ENCODE measurements at regions not wholly inside any gene's neighbourhood (a gene's known extent, or its start where the extent isn't known, plus 50 kb on each side); places are given as distances from the start of the nearest gene placed in this dataset.

DNA sequence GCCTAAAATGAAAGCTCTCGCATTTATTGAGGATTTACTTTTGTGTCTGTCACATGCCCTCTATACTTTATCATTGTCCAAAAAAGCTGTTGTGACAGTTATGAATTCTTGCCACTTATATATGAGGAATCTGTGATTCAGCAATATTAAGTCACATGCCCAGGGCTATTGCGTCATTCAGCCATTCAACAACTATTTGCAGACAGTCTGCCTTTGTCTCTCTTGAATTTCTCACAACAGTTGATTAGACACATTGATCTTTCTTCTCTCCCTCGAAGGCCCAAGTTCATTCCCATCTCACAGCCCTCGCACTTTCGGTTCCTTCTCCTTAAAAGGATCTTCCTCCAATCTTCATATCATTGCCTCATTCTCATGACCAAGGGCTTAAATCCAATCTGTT lies 342.6 kb downstream of the MZT1 start:
- Mint-ChIP-seq H3K27ac (no peak overlapping the region), H3K27me3 (no peaks in the 10 kb centered on the region), H3K36me3 (ENCODE audit: low read depth) (no peaks in the 10 kb centered on the region), H3K4me1 (no peaks in the 10 kb centered on the region), H3K9me3 (peaks cover 3% of the 10 kb centered on the region), H3K4me3 (no peak overlapping the region)
- ATAC-seq (ENCODE audit: low read depth) (no peak), DNase-seq (no peak)
- CTCF ChIA-PET = no interaction called here
- intact Hi-C loops (cut with micrococcal nuclease) = no loop called here
- POLR2A ChIA-PET = no interaction called here
- TF ChIP-seq, protein P1, sequence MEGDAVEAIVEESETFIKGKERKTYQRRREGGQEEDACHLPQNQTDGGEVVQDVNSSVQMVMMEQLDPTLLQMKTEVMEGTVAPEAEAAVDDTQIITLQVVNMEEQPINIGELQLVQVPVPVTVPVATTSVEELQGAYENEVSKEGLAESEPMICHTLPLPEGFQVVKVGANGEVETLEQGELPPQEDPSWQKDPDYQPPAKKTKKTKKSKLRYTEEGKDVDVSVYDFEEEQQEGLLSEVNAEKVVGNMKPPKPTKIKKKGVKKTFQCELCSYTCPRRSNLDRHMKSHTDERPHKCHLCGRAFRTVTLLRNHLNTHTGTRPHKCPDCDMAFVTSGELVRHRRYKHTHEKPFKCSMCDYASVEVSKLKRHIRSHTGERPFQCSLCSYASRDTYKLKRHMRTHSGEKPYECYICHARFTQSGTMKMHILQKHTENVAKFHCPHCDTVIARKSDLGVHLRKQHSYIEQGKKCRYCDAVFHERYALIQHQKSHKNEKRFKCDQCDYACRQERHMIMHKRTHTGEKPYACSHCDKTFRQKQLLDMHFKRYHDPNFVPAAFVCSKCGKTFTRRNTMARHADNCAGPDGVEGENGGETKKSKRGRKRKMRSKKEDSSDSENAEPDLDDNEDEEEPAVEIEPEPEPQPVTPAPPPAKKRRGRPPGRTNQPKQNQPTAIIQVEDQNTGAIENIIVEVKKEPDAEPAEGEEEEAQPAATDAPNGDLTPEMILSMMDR (IDR thresholded peaks at IDR 0.05) = no peak

DNA sequence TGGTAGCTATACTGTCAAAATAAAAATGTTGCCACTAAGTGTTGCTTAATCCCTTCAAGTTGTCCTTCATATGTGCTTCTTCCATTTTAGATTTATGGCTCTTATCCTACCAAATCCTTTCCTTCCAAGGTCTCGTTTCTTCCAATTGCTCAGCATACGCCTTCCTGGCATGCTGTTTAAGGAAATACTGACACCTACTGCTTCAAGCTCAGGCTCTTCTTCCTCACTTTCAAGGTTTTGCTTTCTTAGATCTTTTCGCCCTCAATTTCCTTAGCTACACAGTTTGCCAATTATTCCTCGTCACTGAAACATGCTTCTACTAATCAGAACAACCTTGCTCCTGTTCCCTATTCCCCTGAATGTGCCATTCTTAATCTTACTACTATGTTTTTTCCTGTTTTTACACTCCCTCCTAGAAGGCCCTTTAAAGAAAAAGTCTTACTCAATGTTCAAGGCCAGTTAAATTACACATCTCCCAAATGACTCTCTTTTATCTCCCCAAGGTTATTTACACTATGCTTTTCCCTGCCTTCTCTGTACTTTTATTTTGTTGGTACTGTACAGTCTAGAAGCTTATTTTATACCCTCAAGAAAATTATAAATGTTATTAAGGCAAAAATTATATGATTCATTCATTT lies 343.1 kb downstream of the MZT1 start:
- ChIA-PET CTCF (no interaction called here), POLR2A (no interaction called here)
- Mint-ChIP-seq H3K4me1 (no peaks in the 10 kb centered on the region), H3K9me3 (peaks cover 3% of the 10 kb centered on the region), H3K27ac (no peak overlapping the region), H3K27me3 (no peaks in the 10 kb centered on the region), H3K36me3 (ENCODE audit: low read depth) (no peaks in the 10 kb centered on the region), H3K4me3 (no peak overlapping the region)
- intact Hi-C loops (cut with micrococcal nuclease) = no loop called here
- TF ChIP-seq, protein P1 (IDR thresholded peaks at IDR 0.05) = no peak
- DNase-seq (no peak), ATAC-seq (ENCODE audit: low read depth) (no peak)

DNA sequence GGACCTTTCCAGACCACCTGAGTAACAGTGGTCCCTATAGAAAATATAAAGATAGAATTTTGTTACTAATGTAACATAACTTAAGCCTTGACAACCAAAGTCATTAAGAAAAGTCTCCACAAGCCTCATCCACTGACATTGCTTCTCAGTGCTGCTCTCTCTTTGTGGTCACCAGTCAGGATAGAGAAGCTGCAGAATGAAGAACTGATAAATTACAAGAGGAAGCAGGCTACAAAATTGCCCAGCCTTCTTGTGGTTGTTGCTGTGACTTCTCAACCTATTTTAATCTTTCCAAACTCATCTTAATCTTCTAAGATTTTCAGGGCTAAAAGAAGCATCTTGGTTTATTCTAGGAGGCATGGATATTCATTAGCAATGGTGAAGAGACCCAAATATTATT lies 343.8 kb downstream of the MZT1 start:
- Mint-ChIP-seq H3K9me3 (peaks cover 3% of the 10 kb centered on the region), H3K4me3 (no peak overlapping the region), H3K36me3 (ENCODE audit: low read depth) (no peaks in the 10 kb centered on the region), H3K4me1 (no peaks in the 10 kb centered on the region), H3K27me3 (no peaks in the 10 kb centered on the region), H3K27ac (no peak overlapping the region)
- ChIA-PET CTCF (no interaction called here), POLR2A (no interaction called here)
- ATAC-seq (ENCODE audit: low read depth) = no peak
- intact Hi-C loops (cut with micrococcal nuclease) = no loop called here
- DNase-seq = no peak
- TF ChIP-seq, protein P1 (IDR thresholded peaks at IDR 0.05) = no peak

DNA sequence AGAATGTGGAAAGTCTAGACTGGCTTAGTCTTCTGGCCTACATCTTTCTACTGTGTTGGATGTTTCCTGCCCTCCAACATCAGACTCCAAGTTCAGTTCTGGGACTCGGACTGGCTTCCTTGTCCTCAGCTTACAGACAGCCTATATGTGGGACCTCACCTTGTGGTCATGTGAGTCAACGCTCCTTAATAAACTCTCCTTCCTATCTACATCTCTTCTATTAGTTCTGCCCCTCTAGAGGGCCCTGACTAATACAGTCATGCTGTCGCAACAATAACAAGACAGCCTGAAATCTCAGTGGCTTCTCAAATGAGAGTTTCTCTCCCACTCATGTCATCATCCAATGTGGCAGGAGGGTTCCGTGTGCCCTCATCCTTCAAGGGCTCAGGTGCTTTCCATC lies 347.8 kb downstream of the MZT1 start:
- no peaks in the 10 kb centered on the region for H3K4me1 Mint-ChIP-seq
- DNase-seq (no peak), ATAC-seq (ENCODE audit: low read depth) (no peak)
- intact Hi-C loops (cut with micrococcal nuclease) = no loop called here
- H3K27ac Mint-ChIP-seq = no peak overlapping the region
- H3K27me3 Mint-ChIP-seq = no peaks in the 10 kb centered on the region
- H3K36me3 Mint-ChIP-seq (ENCODE audit: low read depth) = no peaks in the 10 kb centered on the region
- no peak overlapping the region for H3K4me3 Mint-ChIP-seq
- CTCF ChIA-PET = no interaction called here
- TF ChIP-seq, protein P1 (IDR thresholded peaks at IDR 0.05) = no peak
- H3K9me3 Mint-ChIP-seq = peaks cover 2% of the 10 kb centered on the region
- POLR2A ChIA-PET = no interaction called here

DNA sequence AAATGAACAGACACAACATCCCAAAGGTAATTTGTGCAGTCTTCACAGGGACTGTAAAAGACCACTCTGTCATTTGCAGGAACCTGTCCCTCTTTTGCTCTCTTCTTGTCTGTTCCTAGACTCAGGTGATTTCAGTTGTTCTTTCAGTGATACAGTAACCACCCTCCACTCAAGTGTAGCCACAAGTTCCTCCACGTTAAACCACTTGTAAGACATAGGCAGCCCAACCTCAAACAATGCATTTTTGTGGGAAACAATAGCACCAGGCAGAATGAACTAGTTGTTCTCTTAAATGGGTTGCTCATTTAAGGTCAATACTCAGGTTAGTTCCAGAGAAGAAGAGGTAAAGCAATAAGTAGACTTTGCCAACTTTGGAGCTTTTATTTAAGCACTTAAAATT lies 359.4 kb downstream of the MZT1 start:
- intact Hi-C loops (cut with micrococcal nuclease) = no loop called here
- Mint-ChIP-seq H3K36me3 (ENCODE audit: low read depth) (no peaks in the 10 kb centered on the region), H3K9me3 (peaks cover 3% of the 10 kb centered on the region), H3K27me3 (no peaks in the 10 kb centered on the region), H3K4me1 (no peaks in the 10 kb centered on the region), H3K27ac (no peak overlapping the region), H3K4me3 (no peak overlapping the region)
- CTCF ChIA-PET = no interaction called here
- ATAC-seq (ENCODE audit: low read depth) = no peak
- TF ChIP-seq, protein P1 (IDR thresholded peaks at IDR 0.05) = no peak
- POLR2A ChIA-PET = no interaction called here
- DNase-seq = no peak

Data from activated B cell treated with CpG ODN at 0.5 μM for 24 hours (primary cell).